ENCODE measurements at regions not wholly inside any gene's neighbourhood (a gene's known extent, or its start where the extent isn't known, plus 50 kb on each side); places are given as distances from the start of the nearest gene placed in this dataset.

- no TSS peak for BruUV-seq (replicated peaks)
- H3K27me3 ChIP-seq (ENCODE audit: insufficient read depth, low read depth), result no peaks in the 10 kb centered on the region
- no peaks in the 10 kb centered on the region for H3K9me3 ChIP-seq (ENCODE audit: insufficient read depth, low read depth)
- no peaks in the 10 kb centered on the region for H3K79me2 ChIP-seq (ENCODE audit: low read depth)
- no peaks in the 10 kb centered on the region for H3K9me2 ChIP-seq (ENCODE audit: insufficient read depth)
- no peak for DNase-seq
- H3F3A ChIP-seq (ENCODE audit: insufficient read depth, low read depth), result no peaks in the 10 kb centered on the region
- no peaks in the 10 kb centered on the region for H3K4me1 ChIP-seq (replicated peaks; ENCODE audit: insufficient read depth)
- no peaks in the 10 kb centered on the region for H3K36me3 ChIP-seq (ENCODE audit: low read depth)
- H2AFZ ChIP-seq, result no peak overlapping the region
- ChIA-PET CTCF (no interaction called here), POLR2A (ENCODE audit: unreplicated experiment) (no interaction called here)
- intact Hi-C loops (cut with micrococcal nuclease; ENCODE audit: unreplicated experiment), result no loop called here
- no peak overlapping the region for H3K4me2 ChIP-seq
- H3K27ac ChIP-seq, result no peak overlapping the region
- no peak overlapping the region for H3K4me3 ChIP-seq
- TF ChIP-seq EZH2 (IDR thresholded peaks at IDR 0.05; ENCODE audit: low read depth) (no peak), CTCF (conservative IDR thresholded peaks at IDR 0.05) (no peak)
- H4K20me1 ChIP-seq (ENCODE audit: insufficient read depth), result no peaks in the 10 kb centered on the region
Observed at GRCh38 chr1:187451238-187451637, 622.5 kb downstream of the PLA2G4A start.

- H3K79me2 ChIP-seq (ENCODE audit: low read depth), result no peaks in the 10 kb centered on the region
- H3K9me2 ChIP-seq (ENCODE audit: insufficient read depth), result no peaks in the 10 kb centered on the region
- ChIA-PET POLR2A (ENCODE audit: unreplicated experiment) (no interaction called here), CTCF (no interaction called here)
- BruUV-seq (replicated peaks), result no TSS peak
- no peaks in the 10 kb centered on the region for H3K9me3 ChIP-seq (ENCODE audit: insufficient read depth, low read depth)
- H3K27ac ChIP-seq, result no peak overlapping the region
- intact Hi-C loops (cut with micrococcal nuclease; ENCODE audit: unreplicated experiment), result no loop called here
- H3K36me3 ChIP-seq (ENCODE audit: low read depth), result no peaks in the 10 kb centered on the region
- DNase-seq, result no peak
- H3K27me3 ChIP-seq (ENCODE audit: insufficient read depth, low read depth), result no peaks in the 10 kb centered on the region
- H3K4me2 ChIP-seq, result no peak overlapping the region
- H3K4me1 ChIP-seq (replicated peaks; ENCODE audit: insufficient read depth), result no peaks in the 10 kb centered on the region
- no peaks in the 10 kb centered on the region for H3F3A ChIP-seq (ENCODE audit: insufficient read depth, low read depth)
- no peak overlapping the region for H2AFZ ChIP-seq
- no peaks in the 10 kb centered on the region for H4K20me1 ChIP-seq (ENCODE audit: insufficient read depth)
- TF ChIP-seq CTCF (conservative IDR thresholded peaks at IDR 0.05), result no peak
- TF ChIP-seq EZH2 (IDR thresholded peaks at IDR 0.05; ENCODE audit: low read depth), result no peak
- no peak overlapping the region for H3K4me3 ChIP-seq
Observed at GRCh38 chr1:187454010-187454409, 625.3 kb downstream of the PLA2G4A start.

- ChIA-PET POLR2A (ENCODE audit: unreplicated experiment) (no interaction called here), CTCF (no interaction called here)
- no TSS peak for BruUV-seq (replicated peaks)
- Histone ChIP-seq H3K27ac (no peak overlapping the region), H4K20me1 (ENCODE audit: insufficient read depth) (no peaks in the 10 kb centered on the region), H3K4me1 (replicated peaks; ENCODE audit: insufficient read depth) (no peaks in the 10 kb centered on the region), H3K9me2 (ENCODE audit: insufficient read depth) (no peaks in the 10 kb centered on the region), H3K4me3 (no peak overlapping the region), H3K79me2 (ENCODE audit: low read depth) (no peaks in the 10 kb centered on the region), H3F3A (ENCODE audit: insufficient read depth, low read depth) (no peaks in the 10 kb centered on the region), H3K27me3 (ENCODE audit: insufficient read depth, low read depth) (no peaks in the 10 kb centered on the region), H3K36me3 (ENCODE audit: low read depth) (no peaks in the 10 kb centered on the region), H3K4me2 (no peak overlapping the region), H2AFZ (no peak overlapping the region; the same call in 1 of the 2 replicates), H3K9me3 (ENCODE audit: insufficient read depth, low read depth) (no peaks in the 10 kb centered on the region)
- DNase-seq, result no peak
- no peak for TF ChIP-seq EZH2 (IDR thresholded peaks at IDR 0.05; ENCODE audit: low read depth)
- TF ChIP-seq CTCF (conservative IDR thresholded peaks at IDR 0.05), result no peak
- intact Hi-C loops (cut with micrococcal nuclease; ENCODE audit: unreplicated experiment), result no loop called here
Observed at GRCh38 chr1:187456446-187456845, 627.7 kb downstream of the PLA2G4A start.

Measured in PC-9 (cell line).